Ovary (tissue), 3 donors: ENCODE measurements at regions not wholly inside any gene's neighbourhood (a gene's known extent, or its start where the extent isn't known, plus 50 kb on each side); places are given as distances from the start of the nearest gene placed in this dataset.

ENCODE experiments used
- CTCF ChIP-seq, 3 donors: fragments of 450-650 bp in 2 of 3; fragments of 200-600 bp in 1 of 3; IDR thresholded peaks; one replicate each; pipeline versions ENCODE4 v1.5.1 to v1.8.0; 2016 to 2022; ENCODE audit warnings: antibody characterized with exemption in 3 of 3, mild to moderate bottlenecking in 1 of 3
- EP300 ChIP-seq: sonication (generic); formaldehyde crosslinking; IDR thresholded peaks from one replicate; pipeline ENCODE4 v1.6.1; 2017; ENCODE audit warnings: antibody characterized with exemption
- POLR2A ChIP-seq: fragments of 450-650 bp; IDR thresholded peaks from one replicate; pipeline ENCODE4 v1.6.1; 2017; ENCODE audit warnings: antibody characterized with exemption, mild to moderate bottlenecking, moderate library complexity
- donor health status: DM: no; HTN: no; CAD: no.

DNA sequence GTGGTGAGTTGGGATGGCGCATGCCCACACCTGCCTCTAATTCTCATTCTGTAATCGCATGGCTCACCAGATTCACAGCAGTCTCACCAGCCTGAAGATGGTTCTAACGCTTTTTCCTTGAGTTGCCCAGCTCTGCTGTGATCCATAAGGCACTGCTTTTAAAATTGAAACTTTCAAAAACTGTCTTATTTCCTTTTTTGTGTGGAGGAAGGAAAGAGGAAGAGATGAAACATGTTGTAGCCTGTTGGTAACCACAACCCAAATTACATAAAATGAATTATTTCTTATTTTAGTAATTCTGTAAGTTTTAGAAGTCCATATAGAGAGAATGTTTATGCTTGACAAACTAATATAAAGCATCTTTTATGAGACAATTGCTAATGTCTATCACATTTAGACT is 165.4 kb downstream of the RBM43 start:
- TF ChIP-seq CTCF (IDR thresholded peaks at IDR 0.05) (no peak), EP300 (no peak), POLR2A (no peak)
